ENCODE measurements at regions not wholly inside any gene's neighbourhood (a gene's known extent, or its start where the extent isn't known, plus 50 kb on each side); places are given as distances from the start of the nearest gene placed in this dataset.
"Not testable (repeated sequence)": the region's sequence is repeated elsewhere in the genome, so short reads cannot be mapped to it uniquely, and the experiment has no call there.

DNA sequence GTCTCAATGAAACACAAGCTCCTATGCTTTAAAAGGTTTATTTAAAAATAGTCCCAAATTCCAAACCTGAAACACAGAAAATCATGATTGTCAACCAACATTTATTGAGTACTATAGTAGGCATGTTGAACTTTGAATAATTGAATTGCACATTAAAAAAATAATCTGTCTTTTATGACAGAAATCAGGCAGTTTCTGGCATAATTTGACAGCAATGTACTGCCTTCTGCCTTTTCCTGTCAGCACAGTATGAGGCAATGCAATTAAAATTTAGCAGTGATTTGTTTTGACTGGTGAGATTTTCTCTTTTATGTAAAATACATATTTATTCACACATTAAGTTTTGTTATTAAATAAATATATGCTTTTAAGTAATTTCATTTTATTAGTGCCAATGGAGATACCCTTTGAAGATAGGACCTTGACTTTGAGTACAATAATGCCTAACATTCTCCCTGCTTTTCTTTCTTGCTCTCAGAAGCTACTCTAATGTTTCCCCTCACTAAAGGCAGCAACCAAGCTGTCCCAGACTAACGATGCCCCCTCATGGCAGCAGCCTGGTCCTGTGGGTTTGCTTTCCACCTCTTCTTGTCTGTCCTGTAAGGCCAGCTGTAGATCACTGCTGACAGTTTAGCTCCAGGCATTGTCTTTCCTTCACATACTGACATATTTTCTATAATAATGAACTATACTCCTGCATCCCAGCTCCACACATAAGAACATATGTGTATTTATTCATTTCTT lies 346.7 kb downstream of the IL20RB start:
- no peak for DNase-seq

DNA sequence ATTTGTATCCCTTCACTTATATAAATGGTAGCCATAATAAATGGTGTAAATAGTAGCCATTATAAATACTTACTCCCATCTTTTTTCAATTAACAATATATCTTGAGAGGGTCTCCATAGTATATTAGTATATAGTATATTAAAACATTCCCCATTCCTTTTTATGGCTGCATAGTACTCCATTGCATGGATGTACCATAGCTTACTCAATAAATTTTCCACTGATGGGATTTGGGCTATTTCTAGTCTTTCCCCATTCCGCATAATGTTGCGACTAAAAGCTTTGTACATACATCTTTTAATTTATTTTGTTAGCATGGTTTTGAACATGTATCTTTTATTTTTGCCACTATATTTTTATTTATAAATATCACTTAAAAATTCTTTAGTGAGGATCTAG lies 366.3 kb downstream of the IL20RB start:
- no peak for DNase-seq

DNA sequence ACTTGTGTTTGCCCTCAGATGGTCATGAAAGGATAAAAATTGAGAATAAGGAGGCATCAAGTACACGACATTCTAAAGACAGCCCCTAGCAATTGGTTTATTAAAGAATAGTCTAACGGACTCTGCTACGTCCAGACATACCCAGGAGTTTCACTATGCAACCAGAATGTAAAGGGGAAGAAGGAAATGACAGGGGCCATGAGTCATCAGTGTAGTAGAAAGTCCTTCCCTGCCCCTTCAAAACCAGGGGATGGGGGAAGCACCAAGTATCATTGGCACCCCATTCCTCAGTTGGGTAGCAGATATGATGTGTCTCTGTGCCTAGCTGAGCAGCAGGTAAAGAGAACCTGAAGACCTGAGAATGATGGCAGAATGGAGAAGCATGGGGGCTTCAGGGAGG lies 367.4 kb downstream of the IL20RB start:
- DNase-seq: no peak

DNA sequence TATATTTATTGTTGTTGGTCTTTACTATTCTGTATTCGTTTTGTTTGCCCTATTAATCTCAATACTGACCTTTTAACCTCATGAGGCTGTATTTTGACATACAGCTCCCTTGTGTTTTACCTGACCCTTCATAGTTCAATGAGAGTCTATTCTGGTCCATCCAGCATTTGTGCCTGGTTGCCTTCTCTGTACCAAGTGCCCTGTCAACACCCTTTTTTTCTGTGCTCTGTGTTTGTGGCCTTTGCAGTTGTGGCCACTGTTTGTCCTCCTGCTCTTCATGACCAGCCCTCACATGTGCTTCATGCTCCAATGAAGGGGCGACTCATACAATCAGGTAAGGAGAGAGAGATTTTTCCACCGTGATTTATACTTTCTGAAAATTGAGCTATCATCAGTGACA lies 368.2 kb downstream of the IL20RB start:
- no peak for DNase-seq

DNA sequence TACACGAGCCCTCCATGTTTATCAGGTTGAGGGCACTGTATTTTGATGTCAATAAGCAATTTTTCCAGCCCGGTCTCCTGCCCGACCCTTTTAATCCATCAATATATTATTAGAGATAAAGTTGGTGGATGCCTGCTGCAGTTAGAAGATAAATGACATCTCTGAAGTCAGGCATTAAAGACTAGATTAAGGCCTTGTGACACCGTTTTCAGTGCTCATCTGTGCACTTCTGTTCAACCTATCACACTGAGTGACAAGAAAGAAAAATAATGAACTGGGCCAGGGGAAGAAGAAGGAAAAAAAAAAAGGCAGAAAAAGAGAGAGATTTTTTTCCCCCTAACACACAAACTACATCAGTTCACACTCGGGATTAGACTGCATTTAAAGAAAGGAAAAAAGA lies 371.8 kb downstream of the IL20RB start:
- DNase-seq: no peak

DNA sequence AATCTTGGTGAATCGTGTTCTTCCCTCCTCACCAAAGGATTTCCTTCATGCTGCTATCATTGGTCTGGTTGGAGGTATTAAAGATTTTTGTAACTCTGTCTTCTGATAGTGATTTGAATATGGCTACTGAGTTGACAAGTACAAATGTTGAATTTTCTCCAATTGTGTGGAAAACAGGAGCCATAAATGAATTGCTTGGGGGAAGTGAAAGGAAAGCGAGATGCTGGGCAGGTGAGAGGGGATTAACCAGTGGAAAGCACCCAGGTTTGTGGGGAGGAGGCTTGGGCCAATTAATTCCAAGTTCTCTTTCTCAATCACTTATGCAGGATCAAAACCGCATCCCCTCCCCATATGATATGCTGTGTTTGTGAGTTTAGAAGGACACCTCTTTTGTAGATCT lies 372.5 kb downstream of the IL20RB start:
- DNase-seq: no peak

- DNase-seq: no peak
Observed at GRCh38 chr3:137332297-137332696, 374.5 kb downstream of the IL20RB start.

GRCh38 chr3:137335478-137335877 lies 377.7 kb downstream of the IL20RB start:
- no peak for DNase-seq

DNA sequence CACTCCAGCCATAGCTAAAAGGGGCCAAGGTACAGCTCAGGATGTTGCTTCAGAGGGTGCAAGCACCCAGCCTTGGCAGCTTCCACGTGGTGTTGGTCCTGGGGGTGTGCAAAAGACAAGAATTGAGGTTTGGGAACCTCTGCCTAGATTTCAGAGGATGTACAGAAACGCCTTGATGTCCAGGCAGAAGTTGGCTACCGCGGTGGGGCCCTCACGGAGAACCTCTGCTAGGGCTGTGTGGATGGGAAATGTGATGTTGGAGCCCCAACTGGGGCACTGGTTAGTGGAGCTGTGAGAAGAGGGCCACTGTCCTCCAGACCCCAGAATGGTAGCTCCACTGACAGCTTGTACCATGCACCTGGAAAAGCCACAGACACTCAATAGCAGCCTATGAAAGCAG lies 380.6 kb downstream of the IL20RB start:
- not testable (repeated sequence) for DNase-seq

DNA sequence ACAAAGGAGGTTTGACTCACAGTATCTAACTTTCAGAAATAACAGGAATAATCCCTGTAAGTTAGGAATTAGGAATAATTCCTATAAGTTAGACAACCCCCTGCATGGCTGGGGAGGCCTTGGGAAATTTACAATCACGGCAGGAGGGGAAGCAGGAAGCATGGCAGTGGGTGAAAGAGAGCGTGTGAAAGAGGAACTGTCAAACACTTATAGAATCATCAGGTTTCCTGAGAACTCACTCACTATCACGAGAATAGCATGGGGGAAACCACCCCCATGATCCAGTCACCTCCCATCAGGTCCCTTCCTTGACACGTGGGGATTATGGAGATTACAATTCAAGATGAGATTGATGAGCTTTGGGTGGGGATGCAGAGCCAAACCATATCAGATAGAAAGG lies 385.5 kb downstream of the IL20RB start:
- no peak for DNase-seq

DNA sequence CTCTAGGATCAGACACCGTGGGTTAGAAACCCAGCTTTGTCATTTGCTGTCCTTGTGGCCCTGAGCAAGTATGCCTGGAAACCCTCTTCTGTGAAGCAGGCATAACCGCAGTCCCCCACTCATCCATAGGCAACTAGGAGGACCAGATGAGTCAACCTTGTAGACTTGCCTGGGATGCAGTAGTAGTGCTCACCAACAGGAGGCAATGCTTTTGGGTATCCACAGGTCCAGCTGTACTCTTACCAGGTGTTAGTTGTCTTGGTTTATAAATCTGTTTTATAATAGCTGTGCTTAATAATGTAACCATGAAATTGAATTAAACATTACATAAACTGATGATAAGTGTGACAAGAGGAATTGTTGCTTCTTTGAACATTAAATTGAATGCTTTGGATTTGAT lies 389.3 kb downstream of the IL20RB start:
- no peak for DNase-seq

GRCh38 chr3:137347817-137348368 lies 390.1 kb downstream of the IL20RB start:
- DNase-seq: no peak

DNA sequence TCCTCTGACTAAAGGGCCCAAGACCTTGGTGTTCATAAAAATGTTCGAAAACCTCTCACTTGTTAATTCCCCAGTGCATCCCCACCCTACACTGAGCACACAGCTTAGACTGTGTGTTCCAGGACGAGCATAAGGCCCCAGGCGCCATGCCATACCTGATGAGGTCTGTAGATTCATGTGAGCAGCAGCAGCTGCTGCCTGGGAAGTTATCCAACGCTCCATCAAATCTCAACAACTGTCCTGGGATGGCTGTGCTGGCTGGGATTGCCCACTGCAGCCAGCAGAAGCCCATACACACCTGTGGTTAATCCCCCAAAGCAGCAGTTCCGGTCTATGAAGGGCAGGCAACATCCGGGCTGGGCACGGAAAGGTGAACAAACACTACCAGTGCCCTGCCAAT lies 391.2 kb downstream of the IL20RB start:
- DNase-seq: no peak

- DNase-seq: no peak
Observed at GRCh38 chr3:137349557-137350348, 392.0 kb downstream of the IL20RB start.

DNA sequence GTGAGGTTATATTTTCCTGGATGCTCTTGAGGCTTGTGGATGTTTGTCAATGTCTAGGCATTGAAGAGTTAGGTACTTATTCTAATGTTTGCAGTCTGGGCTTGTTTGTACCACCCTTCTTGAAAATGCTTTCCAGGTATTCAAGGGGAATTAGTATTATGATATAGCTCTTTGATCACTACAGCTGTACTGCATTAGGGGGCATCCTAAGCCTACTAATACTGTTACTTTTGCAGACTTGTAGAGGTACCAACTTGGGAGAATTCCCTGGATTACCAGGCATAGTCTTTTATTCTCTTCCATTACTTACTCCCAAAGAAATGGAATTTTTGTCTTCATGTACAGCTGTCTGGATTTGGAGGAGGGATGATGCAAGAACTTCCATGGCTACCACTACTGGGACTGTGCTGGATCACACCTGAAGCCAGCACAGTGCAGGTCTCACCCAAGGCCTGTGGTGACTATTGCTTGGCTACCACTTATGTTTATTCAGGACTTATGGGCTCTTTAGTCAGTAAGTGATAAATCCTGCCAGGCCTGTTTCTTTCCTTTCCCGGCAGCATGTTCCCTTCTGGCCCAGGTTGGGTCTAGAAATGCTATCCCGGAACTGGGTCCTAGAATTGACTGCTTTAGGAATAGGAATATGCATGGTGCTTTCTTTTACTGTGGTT lies 402.9 kb downstream of the IL20RB start:
- no peak for DNase-seq

DNA sequence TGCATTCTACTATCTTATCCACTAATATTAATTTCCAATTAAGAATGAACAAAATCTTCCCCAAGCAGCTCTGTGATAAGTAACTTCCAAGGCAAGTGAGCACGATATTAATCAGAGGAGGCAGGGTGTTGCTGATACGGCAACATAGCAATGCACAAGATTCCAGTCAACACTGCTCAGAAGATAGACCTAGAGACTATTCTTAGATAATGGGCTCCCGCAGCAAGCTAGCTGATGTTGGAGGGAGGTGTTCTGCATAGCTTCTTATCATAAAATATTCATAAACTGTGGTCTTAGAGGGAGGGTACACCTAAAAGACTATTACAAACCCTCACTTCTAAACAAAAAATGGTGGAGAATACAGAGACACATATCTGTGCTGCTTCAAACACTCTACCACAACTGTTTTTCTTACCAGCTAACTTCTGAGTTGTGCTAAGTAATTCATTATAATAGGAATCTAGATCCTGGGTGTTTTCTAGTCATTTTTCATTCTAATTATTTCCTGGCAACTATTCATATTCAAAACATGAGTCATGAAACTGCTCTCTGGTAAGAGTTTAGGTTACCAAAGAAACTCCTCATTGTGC lies 382.0 kb upstream of the SOX14 start:
- no peak for DNase-seq

GRCh38 chr3:137385922-137386321 lies 378.2 kb upstream of the SOX14 start:
- DNase-seq: no peak

DNA sequence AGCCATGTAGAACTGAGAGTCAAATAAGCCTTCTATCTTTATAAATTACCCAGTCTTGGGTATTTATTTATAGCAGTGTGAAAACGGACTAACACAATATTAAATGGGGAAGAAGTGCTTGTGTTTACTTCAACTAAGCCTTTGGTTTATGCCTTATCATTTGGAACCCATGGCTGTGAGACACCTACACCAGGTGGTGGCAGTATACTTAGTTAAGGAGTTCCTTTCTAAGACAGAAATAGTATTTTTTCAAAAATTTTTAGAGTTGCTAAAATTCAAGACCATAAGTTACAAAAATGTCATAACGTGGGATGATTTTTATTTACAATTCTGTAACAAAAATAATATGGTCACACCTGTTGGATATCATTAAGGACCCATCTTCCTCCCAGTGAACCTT lies 354.5 kb upstream of the SOX14 start:
- no peak for DNase-seq

DNA sequence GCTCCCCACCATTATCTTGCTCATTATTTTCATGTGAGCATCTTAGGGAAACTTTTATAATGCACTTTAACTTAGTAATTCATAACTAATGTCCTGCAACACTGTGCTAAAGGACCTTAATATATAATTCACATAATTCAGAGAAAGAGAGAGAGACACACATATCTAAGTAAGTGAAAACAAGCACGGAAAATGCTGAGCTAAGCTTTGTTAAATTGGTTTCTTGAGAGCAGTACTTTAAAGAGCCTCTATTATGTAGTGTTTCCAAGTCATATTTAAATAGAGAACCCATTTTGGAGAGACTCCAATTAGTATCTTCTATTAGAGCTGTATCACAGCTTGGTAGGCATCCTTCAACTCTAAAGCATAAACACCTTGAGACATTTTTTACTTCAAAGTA lies 354.1 kb upstream of the SOX14 start:
- no peak for DNase-seq

- no peak for DNase-seq
Observed at GRCh38 chr3:137420198-137420995, 343.7 kb upstream of the SOX14 start.

- DNase-seq: no peak
Observed at GRCh38 chr3:137438561-137438960, 325.6 kb upstream of the SOX14 start.

GRCh38 chr3:137460944-137461343 lies 303.2 kb upstream of the SOX14 start:
- no peak for DNase-seq
